Neural cell (in vitro differentiated cells): ENCODE measurements at regions not wholly inside any gene's neighbourhood (a gene's known extent, or its start where the extent isn't known, plus 50 kb on each side); places are given as distances from the start of the nearest gene placed in this dataset.

Source experiments
- H2AFZ ChIP-seq: fragments of 200-600, 300-800 bp; sonication (generic), shearing (Covaris generic); 2 replicates; pipeline ENCODE4 v1.6.0; 2014; ENCODE audit warnings: low read depth, mild to moderate bottlenecking, antibody characterized with exemption, low read length, moderate library complexity
- H3F3A ChIP-seq: fragments of 200-600 bp; shearing (Covaris generic); 2 replicates; pipeline ENCODE4 v1.6.1; 2016; ENCODE audit warnings: mild to moderate bottlenecking, moderate library complexity, mixed read lengths, antibody characterized with exemption, low read length; ENCODE audit not compliant: insufficient read depth, poor library complexity, severe bottlenecking
- H3K27ac ChIP-seq: fragments of 200-600, 300-800 bp; sonication (generic), shearing (Covaris generic); 2 replicates; pipeline ENCODE4 v1.5.1; 2014; ENCODE audit warnings: mild to moderate bottlenecking, low read length, moderate library complexity
- H3K27me3 ChIP-seq: fragments of 300-800, 200-600 bp; sonication (generic), shearing (Covaris generic); 2 replicates; pipeline ENCODE4 v1.6.0; 2014; ENCODE audit warnings: mild to moderate bottlenecking, low read depth, low read length, moderate library complexity; ENCODE audit not compliant: insufficient read depth
- H3K36me3 ChIP-seq: fragments of 300-800, 200-600 bp; sonication (generic), shearing (Covaris generic); 2 replicates; pipeline ENCODE4 v1.5.1; 2014; ENCODE audit warnings: mild to moderate bottlenecking, antibody characterized with exemption, low read length, moderate library complexity; ENCODE audit not compliant: insufficient read depth
- H3K4me2 ChIP-seq: fragments of 300-800, 200-600 bp; sonication (generic), shearing (Covaris generic); 2 replicates; pipeline ENCODE4 v1.6.0; 2014; ENCODE audit warnings: mild to moderate bottlenecking, low read length
- H3K4me3 ChIP-seq: fragments of 300-800, 200-600 bp; sonication (generic), shearing (Covaris generic); 2 replicates; pipeline ENCODE4 v1.5.1; 2014; ENCODE audit warnings: mild to moderate bottlenecking, low read length, moderate library complexity
- H3K79me2 ChIP-seq: fragments of 200-600 bp; shearing (Covaris generic); replicated peaks from 2 replicates; pipeline ENCODE4 v1.6.0; 2014; ENCODE audit warnings: mild to moderate bottlenecking, low read length, moderate library complexity; ENCODE audit not compliant: insufficient read depth
- H3K9ac ChIP-seq: fragments of 300-800, 200-600 bp; sonication (generic), shearing (Covaris generic); 2 replicates; pipeline ENCODE4 v1.6.1; 2016; ENCODE audit warnings: mild to moderate bottlenecking, low read length, mixed read lengths
- H3K9me2 ChIP-seq: fragments of 200-600 bp; shearing (Covaris generic); 2 replicates; pipeline ENCODE4 v1.6.1; 2016; ENCODE audit warnings: mild to moderate bottlenecking, low read length, mixed read lengths; ENCODE audit not compliant: insufficient read depth
- H3K9me3 ChIP-seq: fragments of 200-600, 300-800 bp; sonication (generic), shearing (Covaris generic); 2 replicates; pipeline ENCODE4 v1.6.1; 2016; ENCODE audit warnings: mild to moderate bottlenecking, mixed run types, low read length, moderate library complexity, mixed read lengths
- H4K20me1 ChIP-seq: fragments of 200-600 bp; shearing (Covaris generic); 2 replicates; pipeline ENCODE4 v1.6.1; 2016; ENCODE audit warnings: mild to moderate bottlenecking, mixed run types; ENCODE audit not compliant: insufficient read depth
- CTCF ChIP-seq: fragments of 450-650 bp; IDR thresholded peaks from 2 replicates; pipeline ENCODE4 v1.5.1; 2014; ENCODE audit warnings: antibody characterized with exemption, mild to moderate bottlenecking, moderate library complexity; ENCODE audit not compliant: poor library complexity, severe bottlenecking
- EP300 ChIP-seq: fragments of 450-650 bp; conservative IDR thresholded peaks from 2 replicates; pipeline ENCODE4 v1.6.1; 2014; ENCODE audit warnings: antibody characterized with exemption, mild to moderate bottlenecking, moderate library complexity; ENCODE audit not compliant: poor library complexity, severe bottlenecking
- EZH2 ChIP-seq: fragments of 200-600, 300-800 bp; shearing (Covaris generic), sonication (generic); IDR thresholded peaks from 2 replicates; pipeline ENCODE4 v1.6.1; 2014; ENCODE audit warnings: antibody characterized with exemption, low read length, borderline replicate concordance, mild to moderate bottlenecking; ENCODE audit not compliant: insufficient read depth, poor library complexity, severe bottlenecking
- MXI1 ChIP-seq: fragments of 450-650 bp; conservative IDR thresholded peaks from 2 replicates; pipeline ENCODE4 v1.6.1; 2014; ENCODE audit warnings: antibody characterized with exemption, mild to moderate bottlenecking; ENCODE audit not compliant: poor library complexity, severe bottlenecking
- POLR2AphosphoS5 ChIP-seq: IDR thresholded peaks from 2 replicates; pipeline ENCODE4 v1.6.1; 2012
- RAD21 ChIP-seq: fragments of 450-650 bp; conservative IDR thresholded peaks from 2 replicates; pipeline ENCODE4 v1.6.1; 2014; ENCODE audit warnings: antibody characterized with exemption, mild to moderate bottlenecking, moderate library complexity
- REST ChIP-seq: IDR thresholded peaks from 2 replicates; pipeline ENCODE4 v1.6.1; 2012; ENCODE audit warnings: borderline replicate concordance
- SMC3 ChIP-seq: fragments of 450-650 bp; conservative IDR thresholded peaks from 2 replicates; pipeline ENCODE4 v1.6.1; 2014; ENCODE audit warnings: antibody characterized with exemption, mild to moderate bottlenecking, moderate library complexity; ENCODE audit not compliant: poor library complexity
- TAF1 ChIP-seq: IDR thresholded peaks from 2 replicates; pipeline ENCODE4 v1.6.1; 2012; ENCODE audit warnings: low read depth

GRCh38 chr6:68372991-68373390 is 262.1 kb upstream of the ADGRB3 start:
- TF ChIP-seq MXI1 = no peak
- no peak for TF ChIP-seq SMC3
- TF ChIP-seq POLR2AphosphoS5 = no peak
- TF ChIP-seq RAD21 = no peak
- TF ChIP-seq CTCF = no peak
- no peak for TF ChIP-seq TAF1
- no peak for TF ChIP-seq EP300
- TF ChIP-seq EZH2 = no peak
- TF ChIP-seq REST = no peak
- H3K27me3 ChIP-seq = no peaks in the 10 kb centered on the region
- H3K4me3 ChIP-seq = no peak overlapping the region
- H3K36me3 ChIP-seq = no peaks in the 10 kb centered on the region
- no peaks in the 10 kb centered on the region for H3K9me3 ChIP-seq
- H4K20me1 ChIP-seq = no peaks in the 10 kb centered on the region
- no peaks in the 10 kb centered on the region for H3K9me2 ChIP-seq
- H3K27ac ChIP-seq = no peak overlapping the region
- no peaks in the 10 kb centered on the region for H3K79me2 ChIP-seq
- H3F3A ChIP-seq = no peaks in the 10 kb centered on the region
- no peak overlapping the region for H2AFZ ChIP-seq
- no peak overlapping the region for H3K4me2 ChIP-seq
- no peak overlapping the region for H3K9ac ChIP-seq

- Histone ChIP-seq H3K9ac (no peak overlapping the region), H3K4me2 (no peak overlapping the region), H3F3A (no peaks in the 10 kb centered on the region), H3K79me2 (no peaks in the 10 kb centered on the region), H3K27ac (no peak overlapping the region), H3K4me3 (no peak overlapping the region), H2AFZ (no peak overlapping the region), H4K20me1 (no peaks in the 10 kb centered on the region), H3K9me2 (no peaks in the 10 kb centered on the region), H3K36me3 (no peaks in the 10 kb centered on the region), H3K27me3 (no peaks in the 10 kb centered on the region), H3K9me3 (no peaks in the 10 kb centered on the region)
- TF ChIP-seq SMC3 = no peak
- TF ChIP-seq EZH2 = no peak
- TF ChIP-seq EP300 = no peak
- no peak for TF ChIP-seq REST
- TF ChIP-seq CTCF = no peak
- TF ChIP-seq POLR2AphosphoS5 = no peak
- TF ChIP-seq RAD21 = no peak
- no peak for TF ChIP-seq TAF1
- TF ChIP-seq MXI1 = no peak
Measured at GRCh38 chr6:68368845-68369244, 266.2 kb upstream of the ADGRB3 start.
